GM23248 (cell line): ENCODE measurements at regions not wholly inside any gene's neighbourhood (a gene's known extent, or its start where the extent isn't known, plus 50 kb on each side); places are given as distances from the start of the nearest gene placed in this dataset.
A peak's percentile ranks its signal among the peaks of the same experiment; 100 is the strongest.

ENCODE experiments used
- DNase-seq: peaks from one replicate; pipeline ENCODE4 v3.0.0-alpha.2; 2015
- H2AFZ ChIP-seq: fragments of 200-600 bp; sonication (generic); 2 replicates; pipeline ENCODE4 v1.6.1; 2016; ENCODE audit warnings: antibody characterized with exemption
- H3F3A ChIP-seq: fragments of 200-600 bp; sonication (generic); 2 replicates; pipeline ENCODE4 v1.6.1; 2016; ENCODE audit warnings: mild to moderate bottlenecking, antibody characterized with exemption, mixed run types; ENCODE audit not compliant: insufficient read depth
- H3K27ac ChIP-seq: fragments of 200-600 bp; sonication (generic); 2 replicates; pipeline ENCODE4 v1.5.1; 2016; ENCODE audit warnings: mild to moderate bottlenecking
- H3K27me3 ChIP-seq: fragments of 200-600 bp; sonication (generic); replicated peaks from 2 replicates; pipeline ENCODE4 v1.6.1; 2016; ENCODE audit warnings: mild to moderate bottlenecking; ENCODE audit not compliant: insufficient read depth
- H3K36me3 ChIP-seq: fragments of 200-600 bp; sonication (generic); 2 replicates; pipeline ENCODE4 v1.6.1; 2016; ENCODE audit warnings: low read depth, mild to moderate bottlenecking
- H3K4me1 ChIP-seq: fragments of 200-600 bp; sonication (generic); 2 replicates; pipeline ENCODE4 v1.6.1; 2016; ENCODE audit warnings: mild to moderate bottlenecking; ENCODE audit not compliant: insufficient read depth
- H3K4me2 ChIP-seq: fragments of 200-600 bp; sonication (generic); one replicate; pipeline ENCODE4 v1.6.1; 2016; ENCODE audit warnings: mild to moderate bottlenecking; ENCODE audit not compliant: unreplicated experiment
- H3K4me3 ChIP-seq: fragments of 200-600 bp; sonication (generic); 2 replicates; pipeline ENCODE4 v1.5.1; 2016; ENCODE audit warnings: mild to moderate bottlenecking
- H3K79me2 ChIP-seq: fragments of 200-600 bp; sonication (generic); 2 replicates; pipeline ENCODE4 v1.6.1; 2016; ENCODE audit warnings: mild to moderate bottlenecking; ENCODE audit not compliant: insufficient read depth
- H3K9ac ChIP-seq: fragments of 200-600 bp; sonication (generic); 2 replicates; pipeline ENCODE4 v1.6.1; 2016; ENCODE audit warnings: mild to moderate bottlenecking
- H3K9me2 ChIP-seq: fragments of 200-600 bp; sonication (generic); 2 replicates; pipeline ENCODE4 v1.6.1; 2016; ENCODE audit warnings: mixed run types, mild to moderate bottlenecking, moderate library complexity; ENCODE audit not compliant: insufficient read depth
- H3K9me3 ChIP-seq: fragments of 200-600 bp; sonication (generic); one replicate; pipeline ENCODE4 v1.6.1; 2017; ENCODE audit warnings: low read depth
- H4K20me1 ChIP-seq: fragments of 200-600 bp; sonication (generic); 2 replicates; pipeline ENCODE4 v1.6.0; 2016; ENCODE audit not compliant: insufficient read depth
- EZH2 ChIP-seq: fragments of 200-600 bp; sonication (generic); IDR thresholded peaks from 2 replicates; pipeline ENCODE4 v1.6.1; 2018; ENCODE audit warnings: antibody characterized with exemption, mild to moderate bottlenecking; ENCODE audit not compliant: insufficient read depth, poor library complexity, severe bottlenecking
- EZH2phosphoT487 ChIP-seq: fragments of 200-600 bp; sonication (generic); IDR thresholded peaks from 2 replicates; pipeline ENCODE4 v1.6.1; 2018; ENCODE audit warnings: antibody characterized with exemption, moderate library complexity, mild to moderate bottlenecking, low read depth; ENCODE audit not compliant: insufficient read depth
- WGBS, 2 experiments: methylation state at CpG; one replicate each; pipeline ENCODE4 v1.1.6; 2015 to 2017; ENCODE audit warnings: low lambda C conversion rate in 2 of 2, low coverage in 1 of 2; ENCODE audit errors: missing lambda C conversion rate in 2 of 2; 5-methylcytosine and 5-hydroxymethylcytosine counted together
- in situ Hi-C: fragments of 300-500 bp; cut with MboI; formaldehyde crosslinking; loops from 2 replicates; pipeline ENCODE4 v1.15.0; 2020

DNA sequence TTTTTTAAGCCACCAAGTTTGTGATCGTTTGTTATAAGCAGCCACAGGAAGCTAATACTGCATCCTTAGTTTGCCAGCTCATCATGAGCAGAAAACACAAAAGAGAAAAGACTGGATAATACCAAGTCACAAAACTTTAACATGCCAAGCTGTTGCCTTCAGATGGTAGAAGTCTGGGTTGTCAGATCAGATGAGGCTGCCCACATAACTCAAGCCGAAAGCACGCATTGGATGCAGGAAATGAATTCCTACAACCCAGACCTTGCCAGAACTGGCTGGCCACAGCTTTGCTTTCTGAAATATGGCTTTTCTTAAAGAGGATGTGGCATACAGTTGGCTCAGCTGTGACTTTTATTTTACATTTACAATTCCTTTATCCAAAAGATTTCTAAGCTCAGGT is 118.3 kb upstream of the NEO1 start:
- TF ChIP-seq EZH2 (no peak), EZH2phosphoT487 (no peak)
- no peaks in the 10 kb centered on the region for H3K4me1 ChIP-seq
- H3K27me3 ChIP-seq = peaks cover 6% of the 10 kb centered on the region; the same call in 1 of the 2 replicates
- H3K4me3 ChIP-seq = no peak overlapping the region
- no peaks in the 10 kb centered on the region for H3F3A ChIP-seq
- H3K4me2 ChIP-seq = no peak overlapping the region
- DNase-seq = peak; percentile 32
- H2AFZ ChIP-seq = no peak overlapping the region
- no peaks in the 10 kb centered on the region for H3K36me3 ChIP-seq
- WGBS, 2 experiments = 27 to 31% methylated on average over 3 of the region's 3 CpGs
- H3K27ac ChIP-seq = no peak overlapping the region
- no peak overlapping the region for H3K9ac ChIP-seq
- H3K9me3 ChIP-seq = no peaks in the 10 kb centered on the region
- no peaks in the 10 kb centered on the region for H3K79me2 ChIP-seq
- in situ Hi-C loops = no loop called here
- no peaks in the 10 kb centered on the region for H4K20me1 ChIP-seq
- H3K9me2 ChIP-seq = no peaks in the 10 kb centered on the region

- no peak overlapping the region for H3K27ac ChIP-seq
- H3K27me3 ChIP-seq = peaks cover 6% of the 10 kb centered on the region; the same call in 1 of the 2 replicates
- no peak overlapping the region for H3K4me3 ChIP-seq
- no peaks in the 10 kb centered on the region for H3K36me3 ChIP-seq
- WGBS, 2 experiments = 21 to 28% methylated on average over 3 of the region's 3 CpGs
- no peaks in the 10 kb centered on the region for H3F3A ChIP-seq
- no peak overlapping the region for H2AFZ ChIP-seq
- no peaks in the 10 kb centered on the region for H3K9me3 ChIP-seq
- no peak overlapping the region for H3K9ac ChIP-seq
- no peaks in the 10 kb centered on the region for H3K9me2 ChIP-seq
- no peak for DNase-seq
- no peaks in the 10 kb centered on the region for H4K20me1 ChIP-seq
- no peak overlapping the region for H3K4me2 ChIP-seq
- in situ Hi-C loops = no loop called here
- H3K79me2 ChIP-seq = no peaks in the 10 kb centered on the region
- H3K4me1 ChIP-seq = no peaks in the 10 kb centered on the region
- no peak for TF ChIP-seq EZH2
- no peak for TF ChIP-seq EZH2phosphoT487
Measured at GRCh38 chr15:72932472-72932871, 119.8 kb upstream of the NEO1 start.

DNA sequence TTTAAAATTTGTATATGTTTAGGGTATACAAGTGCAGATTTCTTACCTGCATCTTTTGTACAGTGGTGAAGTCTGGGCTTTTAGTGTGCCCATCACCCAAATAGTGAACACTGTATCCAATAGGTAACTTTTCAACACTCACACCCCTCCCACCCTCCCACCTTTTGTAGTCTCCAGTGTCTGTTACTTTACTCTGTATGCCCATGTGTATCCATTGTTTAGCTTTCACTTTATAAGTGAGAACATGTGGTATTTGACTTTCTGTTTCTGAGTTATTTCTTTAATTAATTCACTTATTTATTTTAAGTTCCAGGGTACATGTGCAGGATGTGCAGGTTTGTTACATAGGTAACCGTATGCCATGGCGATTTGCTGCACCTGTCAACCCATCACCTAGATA is 124.8 kb upstream of the NEO1 start:
- Histone ChIP-seq H3K36me3 (no peaks in the 10 kb centered on the region), H3K4me3 (no peak overlapping the region), H3K27ac (no peak overlapping the region), H3K9me3 (no peaks in the 10 kb centered on the region), H3K4me2 (no peak overlapping the region), H3K4me1 (no peaks in the 10 kb centered on the region), H4K20me1 (no peaks in the 10 kb centered on the region), H2AFZ (no peak overlapping the region), H3K9ac (no peak overlapping the region), H3K79me2 (no peaks in the 10 kb centered on the region), H3K27me3 (peaks cover 6% of the 10 kb centered on the region; the same call in 1 of the 2 replicates), H3F3A (no peaks in the 10 kb centered on the region), H3K9me2 (no peaks in the 10 kb centered on the region)
- no peak for TF ChIP-seq EZH2phosphoT487
- TF ChIP-seq EZH2 = no peak
- in situ Hi-C loops = no loop called here
- 87 to 88% methylated on average over 2 of the region's 2 CpGs for WGBS, 2 experiments
- DNase-seq = no peak

DNA sequence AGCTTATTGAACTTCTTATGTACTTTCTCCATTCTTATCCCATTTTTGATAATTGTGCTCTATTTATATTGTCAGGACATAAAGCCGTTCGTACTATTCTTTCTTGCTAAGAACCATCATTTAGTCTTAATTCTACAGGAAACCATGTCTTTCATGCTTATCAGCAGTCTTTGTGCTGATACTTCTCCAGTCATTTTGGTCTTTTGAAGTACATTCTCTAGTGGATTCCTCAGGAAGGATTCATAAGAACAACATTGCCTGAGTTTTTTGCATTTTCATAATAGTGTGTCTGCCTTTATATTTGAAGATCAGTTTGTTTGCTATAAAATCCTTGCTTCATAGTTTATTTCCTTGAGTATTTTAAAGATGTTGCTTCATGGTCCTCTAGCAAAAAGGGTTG is 126.6 kb upstream of the NEO1 start:
- TF ChIP-seq EZH2 = no peak
- TF ChIP-seq EZH2phosphoT487 = no peak
- Histone ChIP-seq H3K4me2 (no peak overlapping the region), H3K9ac (no peak overlapping the region), H3K4me3 (no peak overlapping the region), H3K79me2 (no peaks in the 10 kb centered on the region), H3K9me3 (no peaks in the 10 kb centered on the region), H3K4me1 (no peaks in the 10 kb centered on the region), H3F3A (no peaks in the 10 kb centered on the region), H4K20me1 (no peaks in the 10 kb centered on the region), H2AFZ (no peak overlapping the region), H3K27me3 (peaks cover 6% of the 10 kb centered on the region; the same call in 1 of the 2 replicates), H3K27ac (no peak overlapping the region), H3K36me3 (no peaks in the 10 kb centered on the region), H3K9me2 (no peaks in the 10 kb centered on the region)
- 82 to 83% methylated on average over 2 of the region's 2 CpGs for WGBS, 2 experiments
- peak; percentile 8 for DNase-seq
- in situ Hi-C loops = no loop called here

DNA sequence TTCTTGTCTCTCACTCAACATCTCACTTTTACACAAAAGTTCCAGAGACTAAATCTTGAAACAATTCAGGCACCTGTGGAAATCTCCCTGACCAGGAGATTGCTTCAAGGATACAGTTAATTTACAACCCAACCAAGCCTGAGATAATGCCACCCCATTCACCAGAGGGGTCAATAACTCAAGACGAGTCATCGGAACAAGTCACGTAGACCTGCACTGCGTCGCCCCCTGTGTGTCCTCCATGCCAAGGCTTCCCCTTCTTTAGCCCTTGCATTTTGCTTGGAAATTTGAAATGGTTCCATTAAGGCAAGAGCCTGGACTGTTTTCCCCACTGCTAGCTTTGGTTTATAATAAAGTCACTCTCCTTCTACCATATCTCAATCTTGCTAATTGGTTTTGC is 129.0 kb upstream of the NEO1 start:
- no peak overlapping the region for H3K9ac ChIP-seq
- no peaks in the 10 kb centered on the region for H3K79me2 ChIP-seq
- no peaks in the 10 kb centered on the region for H3K9me2 ChIP-seq
- no peaks in the 10 kb centered on the region for H3F3A ChIP-seq
- 81% methylated on average over 5 of the region's 5 CpGs for WGBS, 2 experiments
- no peaks in the 10 kb centered on the region for H3K36me3 ChIP-seq
- no peaks in the 10 kb centered on the region for H3K9me3 ChIP-seq
- H3K4me1 ChIP-seq = no peaks in the 10 kb centered on the region
- in situ Hi-C loops = no loop called here
- no peak for DNase-seq
- no peaks in the 10 kb centered on the region for H3K27me3 ChIP-seq
- no peaks in the 10 kb centered on the region for H4K20me1 ChIP-seq
- no peak for TF ChIP-seq EZH2phosphoT487
- no peak for TF ChIP-seq EZH2
- H3K27ac ChIP-seq = no peak overlapping the region
- no peak overlapping the region for H3K4me3 ChIP-seq
- H3K4me2 ChIP-seq = no peak overlapping the region
- no peak overlapping the region for H2AFZ ChIP-seq
